ENCODE measurements at regions not wholly inside any gene's neighbourhood (a gene's known extent, or its start where the extent isn't known, plus 50 kb on each side); places are given as distances from the start of the nearest gene placed in this dataset.
A peak's percentile ranks its signal among the peaks of the same experiment; 100 is the strongest.
"Not testable (repeated sequence)": the region's sequence is repeated elsewhere in the genome, so short reads cannot be mapped to it uniquely, and the experiment has no call there.

DNA sequence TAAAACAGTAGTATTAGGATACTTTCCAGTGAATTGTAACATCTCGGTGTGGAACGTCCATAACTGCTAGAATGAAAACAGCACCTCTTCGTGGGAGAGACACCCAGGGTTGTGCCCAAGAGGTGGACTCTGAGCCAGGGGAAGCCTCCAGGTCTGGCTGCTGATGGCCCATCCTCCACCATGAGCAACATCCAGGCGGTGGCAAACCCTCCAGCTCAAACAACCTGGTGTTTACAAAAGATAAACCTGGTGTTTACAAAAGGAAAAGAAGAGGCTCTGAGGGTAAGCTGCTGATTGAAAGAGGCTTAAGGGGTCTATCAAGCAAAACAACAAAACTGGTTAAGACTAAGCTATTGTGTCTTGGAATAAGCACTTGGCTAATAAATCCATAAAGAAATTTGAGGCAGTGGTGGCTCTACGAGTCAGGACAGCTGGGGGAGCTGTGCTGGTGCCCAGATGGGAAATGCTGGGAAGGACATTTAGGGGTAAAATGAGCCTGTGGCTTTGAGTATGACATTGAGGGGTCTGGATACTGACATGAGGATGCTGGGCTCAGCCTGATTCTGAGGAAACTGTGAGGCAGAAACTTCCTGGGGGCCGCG lies 909.0 kb downstream of the BRD1 start:
- DNase-seq (ENCODE audit: low spot score): peak; percentile 22

DNA sequence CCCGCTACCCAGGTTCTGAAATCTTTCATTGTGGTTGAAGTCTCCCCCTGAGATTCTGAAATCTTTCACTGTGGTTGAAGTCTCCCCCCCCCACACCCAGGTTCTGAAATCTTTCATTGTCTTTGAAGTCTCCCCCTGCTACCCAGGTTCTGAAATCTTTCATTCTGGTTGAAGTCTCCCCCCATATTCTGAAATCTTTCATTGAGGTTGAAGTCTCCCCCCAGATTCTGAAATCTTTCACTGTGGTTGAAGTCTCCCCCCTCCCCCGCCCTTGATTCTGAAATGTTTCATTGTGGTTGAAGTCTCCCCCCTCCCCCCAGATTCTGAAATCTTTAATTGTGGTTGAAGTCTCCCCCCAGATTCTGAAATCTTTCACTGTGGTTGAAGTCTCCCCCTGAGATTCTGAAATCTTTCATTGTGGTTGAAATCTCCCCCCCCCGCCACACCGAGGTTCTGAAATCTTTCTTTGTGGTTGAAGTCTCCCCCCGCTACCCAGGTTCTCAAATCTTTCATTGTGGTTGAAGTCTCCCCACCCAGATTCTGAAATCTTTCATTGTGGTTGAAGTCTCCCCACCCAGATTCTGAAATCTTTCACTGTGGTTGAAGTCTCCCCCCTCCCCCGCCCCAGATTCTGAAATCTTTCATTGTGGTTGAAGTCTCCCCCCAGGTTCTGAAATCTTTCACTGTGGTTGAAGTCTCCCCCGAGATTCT lies 915.2 kb downstream of the BRD1 start:
- DNase-seq (ENCODE audit: low spot score): peak; percentile 28

DNA sequence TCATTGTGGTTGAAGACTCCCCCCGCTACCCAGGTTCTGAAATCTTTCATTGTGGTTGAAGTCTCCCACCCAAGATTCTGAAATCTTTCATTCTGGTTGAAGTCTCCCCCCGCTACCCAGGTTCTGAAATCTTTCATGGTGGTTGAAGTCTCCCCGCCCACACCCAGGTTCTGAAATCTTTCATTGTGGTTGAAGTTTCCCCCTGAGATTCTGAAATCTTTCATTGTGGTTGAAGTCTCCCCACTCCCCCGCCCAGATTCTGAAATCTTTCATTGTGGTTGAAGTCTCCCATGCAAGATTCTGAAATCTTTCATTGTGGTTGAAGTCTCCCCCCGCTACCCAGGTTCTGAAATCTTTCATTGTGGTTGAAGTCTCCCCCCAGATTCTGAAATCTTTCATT lies 916.0 kb downstream of the BRD1 start:
- not testable (repeated sequence) for DNase-seq (ENCODE audit: low spot score)

DNA sequence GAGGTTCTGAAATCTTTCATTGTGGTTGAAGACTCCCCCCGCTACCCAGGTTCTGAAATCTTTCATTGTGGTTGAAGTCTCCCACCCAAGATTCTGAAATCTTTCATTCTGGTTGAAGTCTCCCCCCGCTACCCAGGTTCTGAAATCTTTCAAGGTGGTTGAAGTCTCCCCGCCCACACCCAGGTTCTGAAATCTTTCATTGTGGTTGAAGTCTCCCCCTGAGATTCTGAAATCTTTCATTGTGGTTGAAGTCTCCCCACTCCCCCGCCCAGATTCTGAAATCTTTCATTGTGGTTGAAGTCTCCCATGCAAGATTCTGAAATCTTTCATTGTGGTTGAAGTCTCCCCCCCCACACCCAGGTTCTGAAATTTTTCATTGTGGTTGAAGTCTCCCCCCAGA lies 916.6 kb downstream of the BRD1 start:
- not testable (repeated sequence) for DNase-seq (ENCODE audit: low spot score)

DNA sequence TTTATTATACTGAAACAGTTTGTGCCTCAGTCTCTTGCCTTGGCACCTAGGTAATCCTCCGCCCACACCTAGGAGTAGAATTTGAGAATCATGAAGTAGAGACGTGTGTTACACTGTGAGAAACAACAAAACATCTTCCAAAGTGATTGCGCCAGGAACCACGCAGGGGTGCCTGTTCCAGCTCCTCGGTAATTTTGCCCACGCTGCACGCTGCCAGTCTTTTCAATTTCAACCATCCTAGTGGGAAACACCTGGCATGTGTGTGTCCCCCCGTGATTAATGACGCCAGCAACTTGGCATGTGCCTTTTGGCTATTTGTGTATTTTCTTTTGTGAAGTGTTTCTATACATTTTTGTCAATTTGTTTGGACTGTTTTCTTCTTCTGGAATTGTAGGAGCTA lies 919.1 kb downstream of the BRD1 start:
- DNase-seq (ENCODE audit: low spot score): no peak

DNA sequence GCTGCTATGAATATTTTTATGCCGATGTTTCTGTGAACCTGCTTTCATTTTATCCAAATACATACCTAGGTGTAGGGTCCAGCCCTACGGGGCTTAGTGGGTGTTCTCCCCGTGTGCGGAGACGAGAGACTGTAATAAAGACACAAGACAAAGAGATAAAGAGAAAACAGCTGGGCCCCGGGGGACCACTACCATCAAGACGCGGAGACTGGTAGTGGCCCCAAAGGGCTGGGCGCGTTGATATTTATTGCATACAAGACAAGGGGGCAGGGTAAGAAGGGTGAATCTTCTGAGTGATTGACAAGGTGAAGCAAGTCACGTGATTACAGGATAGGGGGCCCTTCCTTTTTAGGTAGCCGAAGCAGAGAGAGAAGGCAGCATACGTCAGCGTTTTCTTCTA lies 920.1 kb downstream of the BRD1 start:
- no peak for DNase-seq (ENCODE audit: low spot score)

DNA sequence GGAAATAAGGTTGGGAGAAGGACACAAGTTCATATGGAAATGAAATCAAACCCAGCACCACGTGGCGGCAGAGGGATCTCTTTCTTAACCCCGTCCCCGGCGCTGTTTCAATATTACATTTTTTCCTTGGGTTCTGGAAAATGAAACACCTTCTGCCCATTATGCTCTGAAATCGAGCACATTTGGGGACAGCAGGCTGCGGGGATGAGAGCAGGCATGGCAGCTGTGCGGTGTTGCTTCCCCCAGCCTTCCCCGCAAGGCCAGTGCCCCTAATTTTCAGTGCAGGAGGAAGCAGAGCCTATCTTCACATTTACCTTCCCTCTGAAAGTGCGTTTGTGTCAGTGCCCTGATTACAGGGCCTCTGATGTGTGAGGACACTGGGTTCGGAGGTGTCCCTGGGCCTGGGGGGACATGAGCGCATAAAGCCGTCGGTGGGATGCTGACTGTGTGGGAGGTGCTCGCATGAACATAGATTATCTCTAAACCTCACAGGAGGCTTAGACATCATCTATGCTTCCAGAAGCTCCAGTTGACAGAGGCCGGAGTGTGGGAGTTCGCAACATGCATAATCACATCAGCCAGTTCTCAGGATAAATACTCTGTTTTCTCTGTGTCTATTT lies 921.3 kb downstream of the BRD1 start:
- DNase-seq (ENCODE audit: low spot score): no peak

DNA sequence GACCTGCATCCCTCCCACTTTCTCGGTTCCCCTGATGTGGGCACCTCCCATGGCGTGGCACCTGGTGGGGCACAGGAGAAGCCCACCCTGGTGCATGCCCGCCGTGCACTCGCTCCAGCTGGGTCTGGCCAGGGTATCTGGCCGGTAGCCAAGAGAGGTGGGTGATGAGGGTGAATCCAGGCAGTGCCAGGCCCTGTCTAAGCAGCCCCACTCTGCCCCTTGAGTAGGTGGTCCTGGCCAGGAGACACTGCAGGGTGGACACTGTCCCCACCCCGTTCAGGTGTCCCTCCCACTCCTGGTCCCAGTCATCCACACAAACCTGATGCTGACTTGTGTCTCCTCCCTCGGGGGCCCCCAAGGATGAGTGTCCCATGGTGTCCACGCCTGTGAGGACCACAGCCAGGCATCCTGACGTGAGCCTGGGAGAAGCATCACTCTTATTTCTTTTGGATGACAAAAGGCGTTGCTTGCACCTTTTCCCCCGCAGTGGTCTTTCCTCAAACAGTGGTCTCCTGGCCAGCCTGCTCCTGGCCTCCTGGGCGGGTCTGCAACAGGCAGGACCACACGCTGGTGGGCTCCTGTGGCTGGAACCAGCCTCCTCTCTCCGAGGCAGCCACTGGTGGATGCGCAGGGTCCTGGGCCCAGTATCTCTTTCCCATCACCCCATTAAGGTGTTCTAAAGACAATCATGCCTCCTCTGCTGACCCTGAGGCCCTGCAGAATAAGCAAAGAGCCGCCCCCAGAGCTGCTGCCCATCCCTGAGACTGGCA lies 922.3 kb downstream of the BRD1 start:
- no peak for DNase-seq (ENCODE audit: low spot score)

DNA sequence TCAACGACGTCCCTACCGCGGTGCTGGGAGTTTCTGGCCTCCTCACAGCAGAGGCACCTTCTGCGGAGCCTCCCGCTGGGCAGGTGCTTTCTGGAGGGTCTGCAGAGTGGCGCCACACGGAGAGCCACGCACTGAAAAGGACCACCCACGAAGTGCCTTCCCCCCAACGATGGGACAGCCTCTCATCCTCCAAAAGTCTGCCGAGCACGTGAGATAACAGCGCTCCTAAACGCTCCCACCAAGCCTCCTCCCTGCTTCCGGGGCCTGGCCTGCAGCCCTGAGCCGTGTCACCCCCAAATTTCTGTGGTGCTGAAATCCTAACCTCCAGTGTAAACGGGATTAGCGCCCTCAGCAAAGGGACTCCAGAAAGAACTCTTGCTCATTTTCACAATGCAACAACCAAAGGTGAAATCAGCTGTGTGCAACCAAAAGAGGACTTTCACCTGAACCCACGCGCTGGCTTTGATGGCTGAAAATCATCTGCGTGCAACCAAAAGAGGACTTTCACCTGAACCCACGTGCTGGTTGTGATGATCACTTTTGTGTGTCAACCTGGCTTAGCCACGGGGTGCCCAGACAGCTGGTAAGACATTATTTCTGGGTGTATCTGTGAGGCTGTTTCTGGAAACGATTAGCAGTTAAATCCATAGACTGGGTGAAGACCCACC lies 924.6 kb downstream of the BRD1 start:
- no peak for DNase-seq (ENCODE audit: low spot score)

DNA sequence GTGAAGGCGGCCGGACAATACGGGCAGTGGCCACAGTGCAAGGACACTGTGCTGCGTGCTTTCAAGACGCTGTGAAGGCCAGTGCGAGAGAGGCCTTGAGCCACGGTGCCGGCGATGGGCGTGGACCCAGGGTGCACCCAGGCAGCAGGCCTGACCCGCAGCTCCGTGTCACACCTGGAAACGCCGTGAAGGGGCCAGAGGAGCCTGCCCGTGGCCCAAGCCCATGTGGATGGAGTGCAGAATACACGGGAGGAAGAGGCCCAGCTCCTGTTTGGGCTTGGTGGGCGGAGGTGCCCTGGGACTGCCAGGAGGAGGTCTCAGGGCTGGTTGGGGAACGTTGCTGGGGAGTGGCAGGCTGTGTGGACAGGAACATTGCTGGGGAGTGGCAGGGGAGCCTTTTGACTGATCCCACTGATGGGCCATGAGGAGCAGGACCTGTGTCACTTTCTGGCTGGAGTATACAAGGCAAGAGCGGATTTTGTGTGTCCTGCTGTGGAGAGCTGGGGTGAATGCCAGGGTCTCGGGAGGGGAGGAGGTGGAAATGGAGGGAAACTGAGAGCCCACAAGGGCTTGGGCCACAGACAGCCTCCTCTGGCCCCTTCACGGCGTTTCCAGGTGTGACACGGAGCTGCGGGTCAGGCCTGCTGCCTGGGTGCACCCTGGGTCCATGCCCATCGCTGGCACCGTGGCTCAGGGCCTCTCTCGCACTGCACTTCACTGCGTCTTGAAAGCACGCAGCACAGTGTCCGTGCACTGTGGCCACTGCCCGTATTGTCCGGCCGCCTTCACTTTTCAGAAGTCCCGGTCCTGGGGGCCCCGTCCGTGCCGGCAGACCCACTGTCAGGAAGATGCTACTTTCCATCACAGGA lies 925.4 kb downstream of the BRD1 start:
- no peak for DNase-seq (ENCODE audit: low spot score)

DNA sequence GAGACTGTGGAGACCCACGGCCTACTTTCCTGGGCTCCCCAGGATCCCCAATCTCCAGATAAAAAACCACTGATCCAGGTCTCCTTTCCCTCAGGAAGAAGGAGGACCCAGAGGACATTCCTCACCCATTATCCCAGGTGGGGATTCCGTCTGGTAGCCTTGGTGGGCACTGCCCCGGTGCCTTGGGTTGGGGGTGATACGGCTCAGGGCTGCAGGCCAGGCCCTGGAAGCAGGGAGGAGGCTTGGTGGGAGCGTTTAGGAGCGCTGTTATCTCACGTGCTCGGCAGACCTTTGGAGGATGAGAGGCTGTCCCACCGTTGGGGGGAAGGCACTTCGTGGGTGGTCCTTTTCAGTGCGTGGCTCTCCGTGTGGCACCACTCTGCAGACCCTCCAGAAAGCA lies 926.3 kb downstream of the BRD1 start:
- DNase-seq (ENCODE audit: low spot score): no peak

DNA sequence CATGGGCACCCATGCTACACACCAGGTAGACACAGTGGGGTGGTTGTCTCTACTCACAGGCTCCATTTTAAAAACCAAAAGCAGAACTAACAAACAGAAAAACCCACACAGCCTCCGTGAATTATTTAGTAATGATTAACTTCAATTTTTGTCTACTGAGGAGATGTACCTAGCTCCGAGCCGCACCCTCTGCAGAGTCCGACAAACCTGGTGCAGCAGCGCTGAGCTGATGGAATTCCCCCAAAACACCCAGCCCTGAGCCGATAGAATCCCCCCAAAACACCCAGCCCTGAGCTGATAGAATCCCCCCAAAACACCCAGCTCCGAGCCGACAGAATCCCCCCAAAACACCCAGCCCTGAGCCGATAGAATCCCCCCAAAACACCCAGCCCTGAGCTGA lies 927.0 kb downstream of the BRD1 start:
- no peak for DNase-seq (ENCODE audit: low spot score)

DNA sequence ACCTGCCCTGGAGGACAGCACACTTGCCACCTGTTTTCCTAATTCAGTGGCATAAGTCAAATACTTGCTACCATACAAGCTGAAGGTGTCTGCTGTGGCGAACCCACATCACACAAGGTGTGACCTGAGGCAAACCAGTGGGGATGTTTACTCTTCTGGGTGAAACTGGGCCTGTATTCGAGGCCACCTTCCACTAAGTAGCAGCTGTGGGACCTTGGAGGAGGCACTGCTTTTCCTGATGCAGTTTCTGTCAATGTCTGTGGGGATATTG lies 927.4 kb downstream of the BRD1 start:
- DNase-seq (ENCODE audit: low spot score): no peak

DNA sequence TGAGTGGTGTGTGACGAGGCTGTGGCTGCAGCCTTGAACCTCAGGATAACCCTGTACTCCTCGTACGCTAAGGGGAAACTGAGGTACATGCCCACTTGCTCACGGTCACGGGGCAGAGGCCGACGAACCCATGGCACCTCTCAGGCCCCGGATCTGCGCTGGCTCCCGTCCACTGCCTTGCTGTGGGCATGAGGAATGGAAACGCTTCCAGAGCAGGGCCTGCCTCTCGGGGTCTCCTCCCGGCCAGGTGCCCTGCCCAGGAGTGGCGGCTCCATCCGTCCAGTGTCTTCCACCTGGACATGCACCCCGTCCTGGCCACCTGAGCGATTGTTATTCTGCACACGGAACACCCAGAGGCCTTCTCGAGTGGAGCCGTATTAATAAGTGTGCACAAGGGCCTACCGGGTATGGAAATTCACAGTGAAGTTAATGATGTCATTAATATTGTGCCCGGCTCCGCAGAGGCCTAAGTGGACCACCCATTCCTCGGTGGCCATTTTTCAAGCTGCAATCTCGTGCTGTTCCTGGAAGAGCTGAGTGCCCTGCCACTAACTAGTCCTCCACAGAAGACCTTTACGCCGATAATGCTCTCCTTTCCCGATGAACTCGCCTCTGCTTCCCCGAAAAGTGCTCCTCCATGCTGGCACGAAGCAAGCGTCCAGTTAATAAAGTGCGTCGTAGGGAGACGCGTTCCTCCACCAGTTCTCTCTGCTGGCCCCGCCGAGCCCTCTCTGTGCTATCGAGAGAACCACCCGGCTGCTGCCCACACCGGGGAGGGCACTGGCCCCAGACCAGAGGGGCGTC lies 927.9 kb downstream of the BRD1 start:
- DNase-seq (ENCODE audit: low spot score): no peak

DNA sequence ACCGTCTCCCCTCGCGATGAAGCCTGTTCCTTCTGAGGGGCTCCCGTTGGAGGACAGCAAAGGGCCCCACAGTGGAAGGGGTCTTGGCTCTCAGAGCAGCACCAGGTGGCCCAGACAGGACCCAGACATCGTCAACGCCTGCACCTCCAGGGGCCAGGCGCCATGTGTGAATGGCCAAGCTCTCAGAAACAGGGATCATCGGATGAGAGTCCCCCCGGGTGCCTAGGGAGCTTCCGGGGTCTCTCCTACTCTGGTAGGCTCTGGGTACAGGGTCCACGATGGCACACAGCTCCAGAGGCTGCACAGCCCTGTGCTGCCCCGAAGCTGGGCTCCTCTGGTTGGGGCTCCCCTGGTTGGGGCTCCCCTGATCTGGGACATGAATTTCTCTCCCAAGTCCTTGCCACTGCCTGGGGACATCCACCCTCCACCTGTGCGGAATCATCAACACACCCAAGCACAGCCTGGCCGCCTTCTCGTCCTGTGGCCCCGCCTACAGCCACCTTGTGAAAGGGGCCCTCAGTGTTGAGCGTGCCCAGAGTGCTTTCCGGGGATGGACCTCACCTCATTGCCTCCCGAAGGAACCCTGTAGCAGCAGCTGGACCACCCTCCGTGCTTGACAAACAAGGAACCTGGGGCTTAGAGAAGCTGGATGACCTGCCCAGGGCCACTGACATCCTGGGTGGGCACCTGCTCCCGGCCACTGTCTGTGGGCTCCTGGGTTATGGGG lies 929.0 kb downstream of the BRD1 start:
- DNase-seq (ENCODE audit: low spot score): no peak

DNA sequence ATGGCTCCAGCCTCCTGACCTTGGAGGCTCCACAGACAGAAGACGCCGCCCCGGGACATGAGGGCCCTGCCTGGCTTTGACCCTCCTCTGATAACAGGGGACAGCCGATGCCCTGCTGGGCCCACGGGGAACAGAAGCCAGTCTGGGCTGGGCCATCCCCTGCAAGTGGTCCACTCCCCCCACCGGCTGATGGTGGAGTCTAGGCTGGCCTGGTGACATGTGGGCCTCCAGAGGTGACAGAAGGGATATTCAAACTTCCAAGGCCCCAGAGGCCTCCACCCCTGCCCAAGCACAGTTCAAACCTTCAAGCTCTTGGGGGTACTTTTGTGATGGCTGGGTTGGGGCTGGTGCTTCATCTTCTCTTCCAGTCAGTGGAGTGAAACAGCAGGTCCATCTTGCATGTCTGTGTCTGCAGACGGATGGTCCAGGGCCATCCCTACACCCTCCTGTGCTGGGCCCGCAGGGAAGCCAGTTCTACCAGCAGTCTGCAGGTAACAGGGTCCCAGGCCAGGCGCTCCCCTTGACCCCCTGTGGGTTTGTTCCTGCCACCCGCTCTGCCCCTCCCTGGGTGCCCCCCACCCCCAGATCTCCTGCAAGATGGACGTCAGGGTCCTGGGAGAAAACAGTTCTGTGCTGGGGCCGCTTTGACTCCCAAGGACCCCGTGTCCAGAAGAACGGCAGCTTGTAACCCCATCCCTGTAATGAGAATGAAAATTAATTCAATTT lies 929.9 kb downstream of the BRD1 start:
- DNase-seq (ENCODE audit: low spot score): no peak

DNA sequence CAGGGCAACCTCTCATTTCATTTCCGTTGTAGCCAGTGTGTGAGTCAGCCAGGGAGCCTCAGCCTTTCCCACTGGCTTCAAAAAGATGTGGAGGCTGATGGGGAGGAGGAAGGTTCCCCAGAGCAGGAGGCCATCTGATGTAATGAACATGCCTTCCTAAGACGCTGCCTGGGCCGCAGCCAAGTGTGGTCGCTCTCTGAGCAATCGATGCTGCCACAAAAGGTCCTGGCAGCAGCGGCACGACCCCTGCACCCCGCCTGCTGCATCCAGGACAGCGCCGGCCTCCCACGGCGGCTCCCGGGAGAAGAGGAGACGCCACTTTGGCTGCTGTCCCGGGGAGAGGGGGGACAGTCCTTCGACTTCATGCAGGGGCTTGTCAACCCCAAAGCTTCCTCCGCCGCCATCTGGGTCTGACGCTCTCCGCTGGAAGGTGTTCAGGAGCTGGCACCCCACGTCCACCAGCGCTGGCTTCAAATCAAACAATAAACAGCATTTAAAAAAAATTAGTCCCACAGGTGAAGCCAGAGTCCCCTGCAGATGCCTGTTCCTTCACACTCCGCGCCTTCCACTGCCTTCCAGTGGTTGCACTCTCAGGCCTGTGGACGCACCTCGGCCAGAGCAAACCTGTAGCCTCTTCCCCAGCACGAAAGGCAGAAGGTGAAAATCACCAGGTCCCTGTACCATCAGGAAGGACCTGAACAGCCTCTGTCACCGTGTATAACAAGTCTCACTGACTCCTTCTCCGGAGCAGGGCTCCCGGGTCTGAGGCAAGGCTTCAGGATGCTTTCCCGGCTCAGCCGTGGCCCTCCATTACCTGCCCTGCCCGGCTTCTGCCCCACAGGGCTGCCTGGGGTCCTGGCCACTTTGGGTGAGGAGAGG lies 930.7 kb downstream of the BRD1 start:
- DNase-seq (ENCODE audit: low spot score): no peak

All from putamen (tissue), 1 donor.